NB4 (cell line): ENCODE measurements at regions not wholly inside any gene's neighbourhood (a gene's known extent, or its start where the extent isn't known, plus 50 kb on each side); places are given as distances from the start of the nearest gene placed in this dataset.
A peak's percentile ranks its signal among the peaks of the same experiment; 100 is the strongest.

Source experiments
- DNase-seq: peaks from one replicate; pipeline ENCODE4 v3.0.0; 2010; ENCODE audit warnings: low read depth
- H3K4me3 ChIP-seq: one replicate; pipeline ENCODE4 v1.5.1; 2011; ENCODE audit warnings: mild to moderate bottlenecking, low read depth, low read length, moderate library complexity
- CTCF ChIP-seq: IDR thresholded peaks from one replicate; pipeline ENCODE4 v1.5.1; 2012; ENCODE audit warnings: low read depth, low read length
- MAX ChIP-seq: IDR thresholded peaks from 2 replicates; pipeline ENCODE4 v1.6.1; 2011; ENCODE audit warnings: low read depth, low read length
- MYC ChIP-seq: IDR thresholded peaks from 2 replicates; pipeline ENCODE4 v1.6.1; 2011; ENCODE audit warnings: low read depth, low read length
- POLR2A ChIP-seq: IDR thresholded peaks from 2 replicates; pipeline ENCODE4 v1.6.1; 2011; ENCODE audit warnings: mild to moderate bottlenecking; ENCODE audit not compliant: insufficient read length; ENCODE audit errors: extremely low read depth

GRCh38 chr10:33120700-33121099 lies 162.7 kb upstream of the ITGB1 start:
- no peak for DNase-seq
- no peak for TF ChIP-seq POLR2A
- TF ChIP-seq MYC = no peak
- no peak for TF ChIP-seq CTCF
- TF ChIP-seq MAX = no peak
- no peak overlapping the region for H3K4me3 ChIP-seq

GRCh38 chr10:33120275-33120674 lies 162.2 kb upstream of the ITGB1 start:
- DNase-seq = no peak
- H3K4me3 ChIP-seq = no peak overlapping the region
- TF ChIP-seq CTCF (no peak), MYC (no peak), MAX (no peak), POLR2A (no peak)

- no peak for DNase-seq
- H3K4me3 ChIP-seq = no peak overlapping the region
- TF ChIP-seq MAX (no peak), MYC (no peak), POLR2A (no peak), CTCF (no peak)
Measured at GRCh38 chr10:33117816-33118215, 159.8 kb upstream of the ITGB1 start.

GRCh38 chr10:33117230-33117629 lies 159.2 kb upstream of the ITGB1 start:
- no peak for DNase-seq
- TF ChIP-seq MAX (no peak), CTCF (no peak), POLR2A (no peak), MYC (no peak)
- H3K4me3 ChIP-seq = no peak overlapping the region

GRCh38 chr10:33115738-33116719 lies 158.0 kb upstream of the ITGB1 start:
- no peak overlapping the region for H3K4me3 ChIP-seq
- DNase-seq = peak; percentile 35
- TF ChIP-seq CTCF = peak; percentile 42
- TF ChIP-seq MAX = no peak
- no peak for TF ChIP-seq MYC
